Esophagus muscularis mucosa (tissue), 3 donors: ENCODE measurements at regions not wholly inside any gene's neighbourhood (a gene's known extent, or its start where the extent isn't known, plus 50 kb on each side); places are given as distances from the start of the nearest gene placed in this dataset.

Source experiments
- CTCF ChIP-seq, 3 experiments: fragments of 200-600 bp in 2 of 3; fragments of 450-650 bp in 1 of 3; sonication (generic) in 2 of 3; IDR thresholded peaks; one replicate each; pipeline ENCODE4 v1.5.1; 2017 to 2019; ENCODE audit warnings: antibody characterized with exemption in 3 of 3, mild to moderate bottlenecking in 2 of 3, moderate library complexity in 1 of 3
- POLR2A ChIP-seq: fragments of 450-650 bp; IDR thresholded peaks from one replicate; pipeline ENCODE4 v1.6.1; 2017; ENCODE audit warnings: antibody characterized with exemption, moderate library complexity, mild to moderate bottlenecking, low read depth

GRCh38 chr5:166712447-166713185 lies 1578.8 kb upstream of the WWC1 start:
- TF ChIP-seq POLR2A (no peak), CTCF (IDR thresholded peaks at IDR 0.05) (no peak)
